Endodermal cell (in vitro differentiated cells): ENCODE measurements at regions not wholly inside any gene's neighbourhood (a gene's known extent, or its start where the extent isn't known, plus 50 kb on each side); places are given as distances from the start of the nearest gene placed in this dataset.

ENCODE experiments used
- DNase-seq: peaks from one replicate; pipeline ENCODE4 v3.0.0-alpha.2; 2017
- H3K27ac ChIP-seq: 2 replicates; pipeline ENCODE4 v1.5.1; 2013; ENCODE audit warnings: mild to moderate bottlenecking, low read depth, low read length, moderate library complexity
- H3K27me3 ChIP-seq: 2 replicates; pipeline ENCODE4 v1.6.1; 2013; ENCODE audit warnings: mild to moderate bottlenecking, low read length, moderate library complexity; ENCODE audit not compliant: insufficient read depth, control insufficient read depth, poor library complexity, severe bottlenecking
- H3K36me3 ChIP-seq: 2 replicates; pipeline ENCODE4 v1.7.0; 2013; ENCODE audit warnings: mild to moderate bottlenecking, low read length, moderate library complexity; ENCODE audit not compliant: control insufficient read depth, insufficient read depth
- H3K4me1 ChIP-seq: one replicate; pipeline ENCODE4 v1.7.0; 2013; ENCODE audit warnings: low read length; ENCODE audit not compliant: control insufficient read depth, insufficient read depth
- H3K4me3 ChIP-seq: 2 replicates; pipeline ENCODE4 v1.5.1; 2013; ENCODE audit warnings: mild to moderate bottlenecking, low read length, moderate library complexity
- H3K9ac ChIP-seq: 2 replicates; pipeline ENCODE4 v1.6.1; 2013; ENCODE audit warnings: mild to moderate bottlenecking, low read length, moderate library complexity; ENCODE audit not compliant: poor library complexity, severe bottlenecking; ENCODE audit errors: extremely low read depth
- H3K9me3 ChIP-seq: 2 replicates; pipeline ENCODE4 v1.6.1; 2013; ENCODE audit warnings: mild to moderate bottlenecking, low read length, moderate library complexity; ENCODE audit not compliant: control insufficient read depth
- H3K27ac Mint-ChIP-seq: 2 replicates; pipeline ENCODE4 v1.8.0; 2020; ENCODE audit warnings: mixed read lengths
- H3K27me3 Mint-ChIP-seq: 2 replicates; pipeline ENCODE4 v1.8.0; 2021; ENCODE audit warnings: mild to moderate bottlenecking, mixed read lengths; ENCODE audit not compliant: insufficient read depth
- H3K36me3 Mint-ChIP-seq: 2 replicates; pipeline ENCODE4 v1.8.0; 2020; ENCODE audit warnings: low read depth, mixed read lengths
- H3K4me1 Mint-ChIP-seq: 2 replicates; pipeline ENCODE4 v1.8.0; 2020; ENCODE audit warnings: mixed read lengths
- H3K4me3 Mint-ChIP-seq: 2 replicates; pipeline ENCODE4 v1.8.0; 2020; ENCODE audit warnings: mild to moderate bottlenecking, moderate library complexity, mixed read lengths
- H3K9me3 Mint-ChIP-seq: 2 replicates; pipeline ENCODE4 v1.8.0; 2020; ENCODE audit warnings: mild to moderate bottlenecking, mixed read lengths
- CTCF ChIP-seq: fragments of 200-600 bp; sonication (generic); conservative IDR thresholded peaks from 2 replicates; pipeline ENCODE4 v1.5.0; 2021; ENCODE audit warnings: antibody characterized with exemption, mild to moderate bottlenecking
- WGBS, 2 experiments: methylation state at CpG; one replicate each; pipeline versions ENCODE4 v1.1.5 to v1.1.7; 2013; ENCODE audit warnings: missing lambda C conversion rate in 2 of 2, mixed read lengths in 1 of 2; ENCODE audit not compliant: insufficient coverage in 1 of 2, insufficient read length in 1 of 2; 5-methylcytosine and 5-hydroxymethylcytosine counted together

DNA sequence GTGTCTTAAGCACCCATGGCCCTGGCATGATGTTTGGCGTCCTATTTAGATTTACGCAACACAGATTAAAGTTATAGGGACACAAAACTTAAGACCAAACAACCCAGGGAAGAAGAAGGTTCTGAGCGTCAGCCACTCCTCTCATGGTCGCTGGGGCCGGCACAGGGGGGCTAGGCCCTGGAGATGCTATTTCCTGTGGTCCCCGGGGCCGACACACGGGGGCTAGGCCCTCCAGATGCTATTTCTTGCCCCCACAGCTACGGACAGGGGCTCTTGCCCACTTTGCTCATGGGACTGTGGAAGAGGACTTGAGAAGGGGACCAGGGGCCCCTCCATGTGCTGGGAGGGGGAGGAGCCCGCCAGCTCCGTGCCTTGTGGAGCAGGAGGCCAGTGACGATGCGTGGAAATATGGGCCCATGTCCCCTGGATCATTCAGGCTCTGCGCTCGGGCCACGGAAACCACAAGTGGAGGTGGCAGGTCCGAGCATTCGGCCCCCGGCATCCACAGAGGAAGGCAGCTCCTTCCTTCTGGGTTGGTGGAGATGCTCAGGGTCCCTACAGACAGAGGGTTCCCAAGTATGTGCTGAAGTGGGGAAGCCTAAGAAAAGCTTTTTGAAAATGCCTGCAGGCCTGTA, 711.1 kb downstream of the BRD1 start:
- no peak overlapping the region for H3K9ac ChIP-seq
- 88 to 98% methylated on average over 11 to 19 of the region's 19 CpGs for WGBS, 2 experiments
- H3K4me3 ChIP-seq, result no peak overlapping the region
- no peak for TF ChIP-seq CTCF
- H3K4me3 Mint-ChIP-seq, result no peak overlapping the region
- no peaks in the 10 kb centered on the region for H3K36me3 Mint-ChIP-seq
- H3K4me1 Mint-ChIP-seq, result peaks cover 27% of the 10 kb centered on the region
- H3K27me3 Mint-ChIP-seq, result no peaks in the 10 kb centered on the region
- no peaks in the 10 kb centered on the region for H3K9me3 Mint-ChIP-seq
- DNase-seq, result no peak
- H3K27ac Mint-ChIP-seq, result no peak overlapping the region
- H3K27me3 ChIP-seq, result no peaks in the 10 kb centered on the region
- H3K36me3 ChIP-seq, result no peaks in the 10 kb centered on the region
- H3K27ac ChIP-seq, result no peak overlapping the region
- no peaks in the 10 kb centered on the region for H3K9me3 ChIP-seq
- H3K4me1 ChIP-seq, result peaks cover 16% of the 10 kb centered on the region

- no peak overlapping the region for H3K27ac ChIP-seq
- WGBS, 2 experiments, result 89 to 94% methylated on average over 15 to 19 of the region's 19 CpGs
- no peak overlapping the region for H3K9ac ChIP-seq
- no peak for TF ChIP-seq CTCF
- H3K36me3 Mint-ChIP-seq, result no peaks in the 10 kb centered on the region
- no peak for DNase-seq
- H3K36me3 ChIP-seq, result no peaks in the 10 kb centered on the region
- H3K9me3 ChIP-seq, result no peaks in the 10 kb centered on the region
- no peak overlapping the region for H3K4me3 ChIP-seq
- peaks cover 22% of the 10 kb centered on the region for H3K4me1 Mint-ChIP-seq
- no peak overlapping the region for H3K4me3 Mint-ChIP-seq
- H3K27me3 ChIP-seq, result no peaks in the 10 kb centered on the region
- H3K27me3 Mint-ChIP-seq, result no peaks in the 10 kb centered on the region
- no peak overlapping the region for H3K27ac Mint-ChIP-seq
- H3K9me3 Mint-ChIP-seq, result no peaks in the 10 kb centered on the region
- peaks cover 12% of the 10 kb centered on the region for H3K4me1 ChIP-seq
These were observed 711.7 kb downstream of the BRD1 start for GRCh38 chr22:49116021-49116420.

GRCh38 chr22:49115197-49115596, 712.5 kb downstream of the BRD1 start:
- no peak for DNase-seq
- Histone ChIP-seq H3K36me3 (no peaks in the 10 kb centered on the region), H3K4me1 (peaks cover 7% of the 10 kb centered on the region), H3K27me3 (no peaks in the 10 kb centered on the region), H3K4me3 (no peak overlapping the region), H3K9ac (no peak overlapping the region), H3K27ac (no peak overlapping the region), H3K9me3 (no peaks in the 10 kb centered on the region)
- 95 to 96% methylated on average over 7 of the region's 7 CpGs for WGBS, 2 experiments
- Mint-ChIP-seq H3K4me3 (no peak overlapping the region), H3K36me3 (no peaks in the 10 kb centered on the region), H3K4me1 (peaks cover 14% of the 10 kb centered on the region), H3K27ac (no peak overlapping the region), H3K9me3 (no peaks in the 10 kb centered on the region), H3K27me3 (no peaks in the 10 kb centered on the region)
- TF ChIP-seq CTCF, result no peak
